DND-41 (cell line): ENCODE measurements at regions not wholly inside any gene's neighbourhood (a gene's known extent, or its start where the extent isn't known, plus 50 kb on each side); places are given as distances from the start of the nearest gene placed in this dataset.

ENCODE experiments used
- EZH2 ChIP-seq: IDR thresholded peaks from 3 replicates; pipeline ENCODE4 v1.6.1; 2012; ENCODE audit warnings: borderline replicate concordance, low read depth, mild to moderate bottlenecking, moderate library complexity, low read length, inconsistent platforms; ENCODE audit not compliant: severe bottlenecking
- TF ChIP-seq, protein P1 (sequence below): IDR thresholded peaks from 2 replicates; pipeline ENCODE4 v1.5.1; 2012; ENCODE audit warnings: borderline replicate concordance, low read length, moderate library complexity, mild to moderate bottlenecking; ENCODE audit not compliant: poor library complexity, severe bottlenecking; ENCODE audit errors: extremely low read depth

DNA sequence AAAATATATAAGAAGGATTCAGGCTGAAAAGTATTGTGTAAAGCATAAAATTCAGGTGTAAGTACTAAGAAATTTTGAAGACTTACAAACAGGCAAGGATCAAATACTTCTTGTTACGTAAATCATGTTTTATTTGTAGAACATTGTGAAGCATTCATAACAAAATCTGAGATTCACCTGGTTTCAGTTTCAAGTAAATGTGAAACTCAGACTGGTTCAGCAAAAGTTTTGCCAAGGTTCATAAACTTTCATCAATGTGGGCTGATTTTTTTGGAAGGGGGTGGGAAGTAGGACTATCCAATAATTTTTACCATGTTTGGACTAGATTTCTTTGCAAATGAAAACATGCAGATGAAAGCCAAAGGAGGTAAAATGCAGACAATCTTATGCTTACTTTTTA, 527.7 kb downstream of the ANKRD50 start:
- TF ChIP-seq EZH2, result no peak
- TF ChIP-seq, protein P1, sequence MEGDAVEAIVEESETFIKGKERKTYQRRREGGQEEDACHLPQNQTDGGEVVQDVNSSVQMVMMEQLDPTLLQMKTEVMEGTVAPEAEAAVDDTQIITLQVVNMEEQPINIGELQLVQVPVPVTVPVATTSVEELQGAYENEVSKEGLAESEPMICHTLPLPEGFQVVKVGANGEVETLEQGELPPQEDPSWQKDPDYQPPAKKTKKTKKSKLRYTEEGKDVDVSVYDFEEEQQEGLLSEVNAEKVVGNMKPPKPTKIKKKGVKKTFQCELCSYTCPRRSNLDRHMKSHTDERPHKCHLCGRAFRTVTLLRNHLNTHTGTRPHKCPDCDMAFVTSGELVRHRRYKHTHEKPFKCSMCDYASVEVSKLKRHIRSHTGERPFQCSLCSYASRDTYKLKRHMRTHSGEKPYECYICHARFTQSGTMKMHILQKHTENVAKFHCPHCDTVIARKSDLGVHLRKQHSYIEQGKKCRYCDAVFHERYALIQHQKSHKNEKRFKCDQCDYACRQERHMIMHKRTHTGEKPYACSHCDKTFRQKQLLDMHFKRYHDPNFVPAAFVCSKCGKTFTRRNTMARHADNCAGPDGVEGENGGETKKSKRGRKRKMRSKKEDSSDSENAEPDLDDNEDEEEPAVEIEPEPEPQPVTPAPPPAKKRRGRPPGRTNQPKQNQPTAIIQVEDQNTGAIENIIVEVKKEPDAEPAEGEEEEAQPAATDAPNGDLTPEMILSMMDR, result no peak
